GM23338 (cell line): ENCODE measurements at regions not wholly inside any gene's neighbourhood (a gene's known extent, or its start where the extent isn't known, plus 50 kb on each side); places are given as distances from the start of the nearest gene placed in this dataset.

Experiments used
- ATAC-seq: fragments of 200-7000 bp; cut with Tn5 transposase; 3 replicates; pipeline ENCODE4 v1.9.1; 2020
- DNase-seq: peaks from one replicate; pipeline ENCODE4 v3.0.0-alpha.2; 2015; ENCODE audit warnings: low spot score
- H2AFZ ChIP-seq: fragments of 200-600 bp; sonication (generic); 2 replicates; pipeline ENCODE4 v1.8.0; 2016; ENCODE audit warnings: antibody characterized with exemption, mild to moderate bottlenecking, moderate library complexity
- H3F3A ChIP-seq: fragments of 200-600 bp; sonication (generic); replicated peaks from 2 replicates; pipeline ENCODE4 v1.8.0; 2017; ENCODE audit warnings: antibody characterized with exemption, mixed run types, low read depth
- H3K27ac ChIP-seq: fragments of 200-600 bp; sonication (generic); 2 replicates; pipeline ENCODE4 v1.6.1; 2016; ENCODE audit warnings: low read depth
- H3K27me3 ChIP-seq: fragments of 200-600 bp; sonication (generic); 2 replicates; pipeline ENCODE4 v1.8.0; 2016; ENCODE audit warnings: mild to moderate bottlenecking, mixed run types, moderate library complexity; ENCODE audit not compliant: insufficient read depth
- H3K36me3 ChIP-seq: fragments of 200-600 bp; sonication (generic); 2 replicates; pipeline ENCODE4 v1.8.0; 2016; ENCODE audit warnings: mild to moderate bottlenecking; ENCODE audit not compliant: insufficient read depth
- H3K4me1 ChIP-seq: fragments of 200-600 bp; sonication (generic); 2 replicates; pipeline ENCODE4 v1.8.0; 2016; ENCODE audit warnings: mild to moderate bottlenecking, moderate library complexity; ENCODE audit not compliant: insufficient read depth
- H3K4me2 ChIP-seq: fragments of 200-600 bp; sonication (generic); 2 replicates; pipeline ENCODE4 v1.7.1; 2017; ENCODE audit warnings: mixed run types
- H3K4me3 ChIP-seq: fragments of 200-600 bp; sonication (generic); 2 replicates; pipeline ENCODE4 v1.6.1; 2016; ENCODE audit warnings: mixed run types
- H3K79me2 ChIP-seq: fragments of 200-600 bp; sonication (generic); replicated peaks from 2 replicates; pipeline ENCODE4 v1.8.0; 2017; ENCODE audit warnings: mild to moderate bottlenecking; ENCODE audit not compliant: insufficient read depth
- H3K9me2 ChIP-seq: fragments of 200-600 bp; sonication (generic); 2 replicates; pipeline ENCODE4 v1.8.0; 2017; ENCODE audit not compliant: insufficient read depth
- H4K20me1 ChIP-seq: fragments of 200-600 bp; sonication (generic); replicated peaks from 2 replicates; pipeline ENCODE4 v1.8.0; 2017; ENCODE audit warnings: mild to moderate bottlenecking; ENCODE audit not compliant: insufficient read depth
- H3K27ac Mint-ChIP-seq: 2 replicates; pipeline ENCODE4 v1.8.0; 2020; ENCODE audit warnings: inconsistent platforms, mild to moderate bottlenecking, moderate library complexity, mixed read lengths
- H3K27me3 Mint-ChIP-seq: 3 replicates; pipeline ENCODE4 v1.8.0; 2022; ENCODE audit warnings: low read depth, mild to moderate bottlenecking, moderate library complexity, mixed read lengths, inconsistent platforms; ENCODE audit not compliant: insufficient read depth, poor library complexity
- H3K36me3 Mint-ChIP-seq: 3 replicates; pipeline ENCODE4 v1.8.0; 2021; ENCODE audit warnings: low read depth, mild to moderate bottlenecking, inconsistent platforms, moderate library complexity, mixed read lengths
- H3K4me1 Mint-ChIP-seq: 3 replicates; pipeline ENCODE4 v1.8.0; 2020; ENCODE audit warnings: mild to moderate bottlenecking, inconsistent platforms, mixed read lengths
- H3K4me3 Mint-ChIP-seq: 3 replicates; pipeline ENCODE4 v1.8.0; 2021; ENCODE audit warnings: moderate library complexity, mild to moderate bottlenecking, inconsistent platforms, mixed read lengths
- H3K9me3 Mint-ChIP-seq: 3 replicates; pipeline ENCODE4 v1.8.0; 2020; ENCODE audit warnings: moderate library complexity, mild to moderate bottlenecking, inconsistent platforms, mixed read lengths
- CREB1 ChIP-seq: fragments of 250-450 bp; sonication (Bioruptor Pico); IDR thresholded peaks from 2 replicates; pipeline ENCODE4 v1.5.0; 2020; ENCODE audit warnings: low read depth, mild to moderate bottlenecking, moderate library complexity
- CTCF ChIP-seq, 2 experiments: fragments of 200-600 bp in 1 of 2; sonication (generic) in 1 of 2; conservative IDR thresholded peaks; 2 replicates each; pipeline versions ENCODE4 v1.5.1 to v1.6.1; 2016 to 2017; ENCODE audit warnings: antibody characterized with exemption in 2 of 2, low read depth in 2 of 2, mild to moderate bottlenecking in 2 of 2, moderate library complexity in 1 of 2
- EZH2 ChIP-seq: fragments of 200-600 bp; sonication (generic); IDR thresholded peaks from one replicate; pipeline ENCODE4 v1.8.0; 2017; ENCODE audit warnings: antibody characterized with exemption, mild to moderate bottlenecking, low read depth; ENCODE audit not compliant: unreplicated experiment
- NANOG ChIP-seq: IDR thresholded peaks from 2 replicates; pipeline ENCODE4 v1.6.1; 2016; ENCODE audit warnings: antibody characterized with exemption, borderline replicate concordance
- POLR2AphosphoS5 ChIP-seq: IDR thresholded peaks from 2 replicates; pipeline ENCODE4 v1.6.1; 2016; ENCODE audit warnings: antibody characterized with exemption, low read depth
- REST ChIP-seq: IDR thresholded peaks from one replicate; pipeline ENCODE4 v1.6.1; 2018; ENCODE audit warnings: antibody characterized with exemption; ENCODE audit not compliant: unreplicated experiment
- STAT1 ChIP-seq: IDR thresholded peaks from one replicate; pipeline ENCODE4 v1.6.1; 2016; ENCODE audit warnings: antibody characterized with exemption; ENCODE audit not compliant: unreplicated experiment
- ZNF114 ChIP-seq: fragments of 250-450 bp; sonication (Bioruptor Pico); IDR thresholded peaks from 2 replicates; pipeline ENCODE4 v1.5.0; 2020; ENCODE audit warnings: mild to moderate bottlenecking, moderate library complexity
- ZNF331 ChIP-seq: fragments of 250-450 bp; sonication (Bioruptor Pico); IDR thresholded peaks from 2 replicates; pipeline ENCODE4 v1.5.0; 2020; ENCODE audit warnings: low read depth, mild to moderate bottlenecking, moderate library complexity
- ZNF462 ChIP-seq: fragments of 250-450 bp; sonication (Bioruptor Pico); IDR thresholded peaks from 2 replicates; pipeline ENCODE4 v1.5.0; 2020; ENCODE audit warnings: mild to moderate bottlenecking, moderate library complexity

GRCh38 chr3:150140614-150141321 is 170.1 kb upstream of the PFN2 start (continued):
- TF ChIP-seq REST (no peak), POLR2AphosphoS5 (no peak), STAT1 (no peak), ZNF114 (CRISPR knock-in tag) (no peak)

- peaks cover 4% of the 10 kb centered on the region; the same call in 1 of the 3 replicates for H3K4me1 Mint-ChIP-seq
- H3K27ac Mint-ChIP-seq: no peak overlapping the region
- TF ChIP-seq ZNF462 (no peak), EZH2 (no peak), ZNF114 (CRISPR knock-in tag) (no peak), ZNF331 (CRISPR knock-in tag) (no peak), STAT1 (no peak), CTCF (conservative IDR thresholded peaks at IDR 0.05; ENCODE audit: low read depth in 2 of 2) (no peak), CREB1 (CRISPR knock-in tag) (no peak), POLR2AphosphoS5 (no peak), NANOG (no peak)
These were observed 168.1 kb upstream of the PFN2 start for GRCh38 chr3:150138824-150139223.

More at GRCh38 chr3:150138824-150139223, 168.1 kb upstream of the PFN2 start:
- ATAC-seq (no peak), DNase-seq (no peak)
- Histone ChIP-seq H2AFZ (no peak overlapping the region), H4K20me1 (no peaks in the 10 kb centered on the region), H3K4me2 (no peak overlapping the region), H3F3A (no peaks in the 10 kb centered on the region), H3K27me3 (no peaks in the 10 kb centered on the region), H3K4me1 (peaks cover 11% of the 10 kb centered on the region; the same call in 1 of the 2 replicates), H3K79me2 (no peaks in the 10 kb centered on the region), H3K9me2 (peaks cover 10% of the 10 kb centered on the region), H3K4me3 (no peak overlapping the region), H3K36me3 (no peaks in the 10 kb centered on the region; the same call in 1 of the 2 replicates), H3K27ac (no peak overlapping the region)
- no peak overlapping the region for H3K4me3 Mint-ChIP-seq
- H3K9me3 Mint-ChIP-seq: no peaks in the 10 kb centered on the region
- H3K27me3 Mint-ChIP-seq: no peaks in the 10 kb centered on the region
- no peaks in the 10 kb centered on the region for H3K36me3 Mint-ChIP-seq
